ENCODE measurements at regions not wholly inside any gene's neighbourhood (a gene's known extent, or its start where the extent isn't known, plus 50 kb on each side); places are given as distances from the start of the nearest gene placed in this dataset.

DNA sequence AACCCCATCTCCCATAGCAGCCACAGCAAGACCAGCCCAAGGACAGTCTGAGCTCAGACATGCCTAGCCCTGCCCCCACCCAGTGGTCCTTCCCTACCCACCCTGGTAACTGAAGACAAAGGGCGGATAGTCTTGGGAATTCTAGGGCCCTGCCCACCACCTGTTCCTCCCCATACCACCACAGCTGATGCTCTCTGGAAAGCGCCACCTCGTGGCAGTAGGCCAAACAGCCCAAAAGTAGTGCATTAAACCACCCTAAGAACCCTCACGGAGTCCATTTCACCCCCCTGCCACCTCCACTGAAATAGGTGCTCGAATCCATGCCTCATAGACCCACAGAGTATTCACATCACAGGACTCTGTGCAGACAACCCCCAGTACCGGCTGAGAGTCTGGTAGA is 1021.4 kb downstream of the CDH8 start:
- 77% methylated on average over 6 of the region's 6 CpGs for WGBS
- TF ChIP-seq POLR2AphosphoS5 (IDR thresholded peaks at IDR 0.05) = no peak
- no peak for TF ChIP-seq EP300 (IDR thresholded peaks at IDR 0.05)
- TF ChIP-seq POLR2A (IDR thresholded peaks at IDR 0.05) = no peak
- no peaks in the 10 kb centered on the region for H3K27me3 ChIP-seq
- H3K36me3 ChIP-seq = no peaks in the 10 kb centered on the region
- no peak overlapping the region for H3K4me3 ChIP-seq
- H3K9me3 ChIP-seq = no peaks in the 10 kb centered on the region
- H3K4me1 ChIP-seq = no peaks in the 10 kb centered on the region
- no peak for DNase-seq (ENCODE audit: low spot score in 2 of 2)
- no peak overlapping the region for H3K27ac ChIP-seq

GRCh38 chr16:61007694-61008093 is 1028.5 kb downstream of the CDH8 start:
- WGBS = 79% methylated on average over 8 of the region's 8 CpGs
- Histone ChIP-seq H3K36me3 (no peaks in the 10 kb centered on the region), H3K4me3 (no peak overlapping the region), H3K27ac (no peak overlapping the region), H3K27me3 (no peaks in the 10 kb centered on the region), H3K4me1 (no peaks in the 10 kb centered on the region), H3K9me3 (no peaks in the 10 kb centered on the region)
- DNase-seq (ENCODE audit: low spot score in 2 of 2) = no peak
- TF ChIP-seq POLR2A (IDR thresholded peaks at IDR 0.05) (no peak), POLR2AphosphoS5 (IDR thresholded peaks at IDR 0.05) (no peak), EP300 (IDR thresholded peaks at IDR 0.05) (no peak)
- TF ChIP-seq, protein P1, sequence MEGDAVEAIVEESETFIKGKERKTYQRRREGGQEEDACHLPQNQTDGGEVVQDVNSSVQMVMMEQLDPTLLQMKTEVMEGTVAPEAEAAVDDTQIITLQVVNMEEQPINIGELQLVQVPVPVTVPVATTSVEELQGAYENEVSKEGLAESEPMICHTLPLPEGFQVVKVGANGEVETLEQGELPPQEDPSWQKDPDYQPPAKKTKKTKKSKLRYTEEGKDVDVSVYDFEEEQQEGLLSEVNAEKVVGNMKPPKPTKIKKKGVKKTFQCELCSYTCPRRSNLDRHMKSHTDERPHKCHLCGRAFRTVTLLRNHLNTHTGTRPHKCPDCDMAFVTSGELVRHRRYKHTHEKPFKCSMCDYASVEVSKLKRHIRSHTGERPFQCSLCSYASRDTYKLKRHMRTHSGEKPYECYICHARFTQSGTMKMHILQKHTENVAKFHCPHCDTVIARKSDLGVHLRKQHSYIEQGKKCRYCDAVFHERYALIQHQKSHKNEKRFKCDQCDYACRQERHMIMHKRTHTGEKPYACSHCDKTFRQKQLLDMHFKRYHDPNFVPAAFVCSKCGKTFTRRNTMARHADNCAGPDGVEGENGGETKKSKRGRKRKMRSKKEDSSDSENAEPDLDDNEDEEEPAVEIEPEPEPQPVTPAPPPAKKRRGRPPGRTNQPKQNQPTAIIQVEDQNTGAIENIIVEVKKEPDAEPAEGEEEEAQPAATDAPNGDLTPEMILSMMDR (IDR thresholded peaks at IDR 0.05) = no peak

- no peak overlapping the region for H3K27ac ChIP-seq
- no peaks in the 10 kb centered on the region for H3K9me3 ChIP-seq
- no peaks in the 10 kb centered on the region for H3K27me3 ChIP-seq
- no peak for DNase-seq (ENCODE audit: low spot score in 2 of 2)
- H3K36me3 ChIP-seq = no peaks in the 10 kb centered on the region
- no peaks in the 10 kb centered on the region for H3K4me1 ChIP-seq
- WGBS = 43% methylated on average over 2 of the region's 2 CpGs
- TF ChIP-seq POLR2AphosphoS5 (IDR thresholded peaks at IDR 0.05) (no peak), EP300 (IDR thresholded peaks at IDR 0.05) (no peak), POLR2A (IDR thresholded peaks at IDR 0.05) (no peak)
- TF ChIP-seq, protein P1 (IDR thresholded peaks at IDR 0.05) = no peak
- no peak overlapping the region for H3K4me3 ChIP-seq
Measured at GRCh38 chr16:61005952-61006351, 1030.3 kb downstream of the CDH8 start.

DNA sequence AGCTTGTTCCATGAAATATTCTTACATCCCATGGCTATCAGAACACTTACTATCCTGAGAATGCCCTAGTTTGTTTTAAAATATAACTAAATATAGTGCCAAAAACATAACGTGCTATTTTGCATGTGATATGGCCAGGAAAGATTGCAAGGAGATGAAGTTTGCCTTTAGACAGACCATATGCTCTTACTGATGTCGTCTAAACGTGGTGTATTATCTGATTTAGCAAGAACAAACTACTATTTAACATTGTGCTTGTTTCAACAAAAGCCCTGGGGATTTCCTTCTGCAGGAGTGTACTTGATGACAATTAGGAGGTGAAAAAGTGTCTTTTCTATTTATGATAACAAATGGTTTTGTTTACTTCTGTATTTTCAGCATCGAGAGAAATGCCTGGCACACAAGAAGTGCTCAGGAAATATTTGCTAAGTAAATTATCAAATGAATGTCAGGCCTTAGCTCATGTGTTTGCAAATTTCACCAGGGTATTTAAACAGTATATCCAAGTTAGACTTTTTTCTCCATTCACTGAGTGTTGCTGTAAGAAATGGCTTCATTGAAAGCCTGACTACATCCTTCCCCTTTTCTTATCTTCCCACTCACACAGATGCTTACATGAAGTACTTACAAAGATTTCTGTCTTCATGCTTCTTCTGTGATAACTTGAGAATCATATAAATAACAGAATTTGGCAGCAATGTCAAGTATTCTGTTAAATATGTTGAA is 1033.6 kb downstream of the CDH8 start:
- H3K9me3 ChIP-seq = no peaks in the 10 kb centered on the region
- TF ChIP-seq EP300 (IDR thresholded peaks at IDR 0.05) = no peak
- TF ChIP-seq, protein P1 (IDR thresholded peaks at IDR 0.05) = no peak
- TF ChIP-seq POLR2AphosphoS5 (IDR thresholded peaks at IDR 0.05) = no peak
- TF ChIP-seq POLR2A (IDR thresholded peaks at IDR 0.05) = no peak
- H3K36me3 ChIP-seq = no peaks in the 10 kb centered on the region
- 31% methylated on average over 4 of the region's 4 CpGs for WGBS
- no peak overlapping the region for H3K27ac ChIP-seq
- no peaks in the 10 kb centered on the region for H3K4me1 ChIP-seq
- DNase-seq (ENCODE audit: low spot score in 2 of 2) = no peak
- H3K4me3 ChIP-seq = no peak overlapping the region
- H3K27me3 ChIP-seq = no peaks in the 10 kb centered on the region

DNA sequence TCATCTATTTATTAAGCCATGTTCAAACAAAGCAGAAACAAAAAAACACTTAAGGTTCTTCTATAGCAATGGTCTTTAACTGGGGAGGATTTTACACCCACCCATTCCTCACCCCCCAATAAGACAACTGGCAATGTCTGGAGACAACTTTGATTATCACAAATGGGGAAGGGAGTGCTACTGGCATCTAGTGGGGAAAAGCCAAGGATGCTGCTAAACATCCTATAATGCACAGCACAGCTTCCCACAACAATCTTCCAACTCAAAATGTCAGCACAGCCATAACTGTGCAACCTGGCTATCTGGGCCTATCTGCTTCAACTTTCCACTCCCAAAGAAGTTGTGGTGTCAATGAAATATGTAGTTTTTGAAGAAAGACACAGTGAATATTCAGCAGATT is 1044.4 kb downstream of the CDH8 start:
- H3K27ac ChIP-seq = no peak overlapping the region
- H3K27me3 ChIP-seq = no peaks in the 10 kb centered on the region
- H3K4me1 ChIP-seq = no peaks in the 10 kb centered on the region
- DNase-seq (ENCODE audit: low spot score in 2 of 2) = no peak
- H3K9me3 ChIP-seq = no peaks in the 10 kb centered on the region
- no peak for TF ChIP-seq EP300 (IDR thresholded peaks at IDR 0.05)
- no peak for TF ChIP-seq POLR2A (IDR thresholded peaks at IDR 0.05)
- TF ChIP-seq POLR2AphosphoS5 (IDR thresholded peaks at IDR 0.05) = no peak
- TF ChIP-seq, protein P1 (IDR thresholded peaks at IDR 0.05) = no peak
- H3K36me3 ChIP-seq = no peaks in the 10 kb centered on the region
- no peak overlapping the region for H3K4me3 ChIP-seq

DNA sequence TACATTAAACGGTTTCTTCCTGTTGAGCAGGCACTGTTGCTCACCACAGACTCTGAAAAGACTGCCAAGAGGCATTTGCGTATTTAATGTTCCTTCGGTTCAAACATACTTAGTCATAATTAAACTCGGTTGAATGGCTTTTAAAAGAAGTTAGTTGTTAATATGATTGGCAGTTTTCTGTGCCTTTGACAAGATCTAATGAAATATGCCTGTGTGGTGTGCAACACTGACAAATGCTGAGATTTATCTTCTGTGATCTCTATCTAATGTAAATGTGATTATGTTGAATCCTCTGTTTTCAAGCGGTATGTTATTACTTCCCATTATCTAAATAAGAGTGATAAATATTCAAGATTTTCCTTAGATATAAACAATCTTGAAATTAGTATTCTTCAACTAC is 1046.6 kb downstream of the CDH8 start:
- TF ChIP-seq POLR2AphosphoS5 (IDR thresholded peaks at IDR 0.05) (no peak), POLR2A (IDR thresholded peaks at IDR 0.05) (no peak), EP300 (IDR thresholded peaks at IDR 0.05) (no peak)
- TF ChIP-seq, protein P1 (IDR thresholded peaks at IDR 0.05) = no peak
- Histone ChIP-seq H3K4me1 (no peaks in the 10 kb centered on the region), H3K9me3 (no peaks in the 10 kb centered on the region), H3K4me3 (no peak overlapping the region), H3K27ac (no peak overlapping the region), H3K27me3 (no peaks in the 10 kb centered on the region), H3K36me3 (no peaks in the 10 kb centered on the region)
- DNase-seq (ENCODE audit: low spot score in 2 of 2) = no peak
- WGBS = 40% methylated on average over 5 of the region's 5 CpGs
